SK-N-SH treated with all-trans-retinoic acid at 6 μM for 48 hours (cell line): ENCODE measurements at regions not wholly inside any gene's neighbourhood (a gene's known extent, or its start where the extent isn't known, plus 50 kb on each side); places are given as distances from the start of the nearest gene placed in this dataset.

ENCODE experiments used
- ATAC-seq: fragments of 200-7000 bp; cut with Tn5 transposase; 3 replicates; pipeline ENCODE4 v1.9.1; 2020; ENCODE audit warnings: mild to moderate bottlenecking, moderate library complexity
- ARNTL ChIP-seq: fragments of 450-650 bp; formaldehyde crosslinking; IDR thresholded peaks from 2 replicates; pipeline ENCODE4 v1.5.0; 2020; ENCODE audit warnings: low read depth, mild to moderate bottlenecking, moderate library complexity, borderline replicate concordance
- BACH2 ChIP-seq: fragments of 250-450 bp; sonication (Bioruptor Pico); IDR thresholded peaks from 2 replicates; pipeline ENCODE4 v1.9.0; 2021; ENCODE audit warnings: mild to moderate bottlenecking, borderline replicate concordance
- CSDC2 ChIP-seq: fragments of 250-450 bp; sonication (Bioruptor Pico); IDR thresholded peaks from 2 replicates; pipeline ENCODE4 v1.5.0; 2020; ENCODE audit warnings: mild to moderate bottlenecking, moderate library complexity
- ESRRG ChIP-seq: fragments of 250-450 bp; sonication (Bioruptor Pico); IDR thresholded peaks from 2 replicates; pipeline ENCODE4 v1.6.1; 2021; ENCODE audit warnings: mild to moderate bottlenecking
- GLIS3 ChIP-seq: fragments of 250-450 bp; sonication (Bioruptor Pico); IDR thresholded peaks from 2 replicates; pipeline ENCODE4 v1.5.0; 2020; ENCODE audit warnings: mild to moderate bottlenecking, moderate library complexity
- ISL1 ChIP-seq: fragments of 250-450 bp; sonication (Bioruptor Pico); IDR thresholded peaks from 2 replicates; pipeline ENCODE4 v2.1.2; 2022; ENCODE audit warnings: mild to moderate bottlenecking, moderate library complexity
- OSR1 ChIP-seq: fragments of 250-450 bp; sonication (Bioruptor Pico); IDR thresholded peaks from 2 replicates; pipeline ENCODE4 v1.8.0; 2022; ENCODE audit warnings: moderate library complexity, mild to moderate bottlenecking, inconsistent platforms
- PPARA ChIP-seq: fragments of 250-450 bp; sonication (Bioruptor Pico); IDR thresholded peaks from 2 replicates; pipeline ENCODE4 v1.5.0; 2020; ENCODE audit warnings: mild to moderate bottlenecking, borderline replicate concordance
- RARB ChIP-seq: fragments of 250-450 bp; sonication (Bioruptor Pico); IDR thresholded peaks from 2 replicates; pipeline ENCODE4 v1.8.0; 2021; ENCODE audit warnings: mild to moderate bottlenecking, moderate library complexity
- SNAI2 ChIP-seq: fragments of 250-450 bp; sonication (Bioruptor Pico); IDR thresholded peaks from 2 replicates; pipeline ENCODE4 v1.5.0; 2020; ENCODE audit warnings: mild to moderate bottlenecking, moderate library complexity
- TOX ChIP-seq: fragments of 250-450 bp; sonication (Bioruptor Pico); IDR thresholded peaks from 2 replicates; pipeline ENCODE4 v1.8.0; 2021; ENCODE audit warnings: mild to moderate bottlenecking, moderate library complexity, borderline replicate concordance
- TSHZ2 ChIP-seq: fragments of 250-450 bp; sonication (Bioruptor Pico); IDR thresholded peaks from 2 replicates; pipeline ENCODE4 v1.5.0; 2020; ENCODE audit warnings: mild to moderate bottlenecking, moderate library complexity
- ZC3H10 ChIP-seq: fragments of 250-450 bp; sonication (Bioruptor Pico); IDR thresholded peaks from 2 replicates; pipeline ENCODE4 v1.5.1; 2021; ENCODE audit warnings: mild to moderate bottlenecking, moderate library complexity
- ZFP3 ChIP-seq: fragments of 250-450 bp; sonication (Bioruptor Pico); IDR thresholded peaks from 2 replicates; pipeline ENCODE4 v1.5.0; 2020; ENCODE audit warnings: mild to moderate bottlenecking, moderate library complexity
- ZFP30 ChIP-seq: fragments of 450-650 bp; formaldehyde crosslinking; IDR thresholded peaks from 2 replicates; pipeline ENCODE4 v1.5.0; 2022; ENCODE audit warnings: mild to moderate bottlenecking, moderate library complexity
- ZNF565 ChIP-seq: fragments of 450-650 bp; formaldehyde crosslinking; conservative IDR thresholded peaks from 2 replicates; pipeline ENCODE4 v1.5.0; 2020; ENCODE audit warnings: low read depth, mild to moderate bottlenecking, moderate library complexity
- ZNF70 ChIP-seq: fragments of 450-650 bp; formaldehyde crosslinking; IDR thresholded peaks from 2 replicates; pipeline ENCODE4 v1.5.0; 2020; ENCODE audit warnings: mild to moderate bottlenecking, moderate library complexity
- ZNF8 ChIP-seq: fragments of 450-650 bp; formaldehyde crosslinking; IDR thresholded peaks from 2 replicates; pipeline ENCODE4 v1.5.0; 2020; ENCODE audit warnings: mild to moderate bottlenecking, moderate library complexity
- TF ChIP-seq, protein P1 (sequence below): fragments of 250-450 bp; sonication (Bioruptor Pico); IDR thresholded peaks from 2 replicates; pipeline ENCODE4 v1.5.1; 2021; ENCODE audit warnings: mild to moderate bottlenecking, moderate library complexity
- TF ChIP-seq, protein P2 (sequence below): fragments of 250-450 bp; sonication (Bioruptor Pico); IDR thresholded peaks from 2 replicates; pipeline ENCODE4 v1.5.1; 2020; ENCODE audit warnings: low read depth, mild to moderate bottlenecking, moderate library complexity
- TF ChIP-seq, protein P3 (sequence below): fragments of 250-450 bp; sonication (Bioruptor Pico); IDR thresholded peaks from 2 replicates; pipeline ENCODE4 v1.8.0; 2021; ENCODE audit warnings: low read depth, mild to moderate bottlenecking, moderate library complexity, borderline replicate concordance
- TF ChIP-seq, protein P4 (sequence below): fragments of 250-450 bp; sonication (Bioruptor Pico); IDR thresholded peaks from 2 replicates; pipeline ENCODE4 v1.8.0; 2020; ENCODE audit warnings: mild to moderate bottlenecking, moderate library complexity, borderline replicate concordance

GRCh38 chr9:14487547-14488185, 173.7 kb upstream of the NFIB start (continued):
- TF ChIP-seq, protein P1, sequence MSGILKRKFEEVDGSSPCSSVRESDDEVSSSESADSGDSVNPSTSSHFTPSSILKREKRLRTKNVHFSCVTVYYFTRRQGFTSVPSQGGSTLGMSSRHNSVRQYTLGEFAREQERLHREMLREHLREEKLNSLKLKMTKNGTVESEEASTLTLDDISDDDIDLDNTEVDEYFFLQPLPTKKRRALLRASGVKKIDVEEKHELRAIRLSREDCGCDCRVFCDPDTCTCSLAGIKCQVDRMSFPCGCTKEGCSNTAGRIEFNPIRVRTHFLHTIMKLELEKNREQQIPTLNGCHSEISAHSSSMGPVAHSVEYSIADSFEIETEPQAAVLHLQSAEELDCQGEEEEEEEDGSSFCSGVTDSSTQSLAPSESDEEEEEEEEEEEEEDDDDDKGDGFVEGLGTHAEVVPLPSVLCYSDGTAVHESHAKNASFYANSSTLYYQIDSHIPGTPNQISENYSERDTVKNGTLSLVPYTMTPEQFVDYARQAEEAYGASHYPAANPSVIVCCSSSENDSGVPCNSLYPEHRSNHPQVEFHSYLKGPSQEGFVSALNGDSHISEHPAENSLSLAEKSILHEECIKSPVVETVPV (CRISPR knock-in tag) = no peak
- TF ChIP-seq ZNF70 (CRISPR knock-in tag) = no peak
- no peak for TF ChIP-seq TOX
- no peak for TF ChIP-seq CSDC2 (CRISPR knock-in tag)
- no peak for TF ChIP-seq ISL1 (CRISPR knock-in tag)
- TF ChIP-seq ZNF565 = no peak
- TF ChIP-seq, all 23 proteins: peak for 0

DNA sequence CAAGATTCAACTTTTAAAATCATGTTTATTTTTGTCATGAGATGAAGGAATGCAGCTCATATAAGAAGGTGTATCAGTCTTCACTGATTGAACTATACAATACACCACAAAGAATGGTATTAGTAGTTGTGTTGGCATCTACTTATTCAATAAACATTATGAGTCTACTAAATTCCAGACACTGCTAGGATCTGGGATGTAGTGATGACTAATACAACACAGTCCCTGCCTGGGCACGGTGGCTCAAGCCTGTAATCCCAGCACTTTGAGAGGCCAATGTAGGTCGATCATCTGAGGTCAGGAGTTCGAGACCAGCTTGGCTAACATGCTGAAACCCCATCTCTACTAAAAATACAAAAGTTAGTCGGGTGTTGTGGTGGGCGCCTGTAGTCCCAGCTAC, 171.4 kb upstream of the NFIB start:
- TF ChIP-seq ZFP30 (no peak), RARB (CRISPR knock-in tag) (no peak), TSHZ2 (CRISPR knock-in tag) (no peak), BACH2 (CRISPR knock-in tag) (no peak), CSDC2 (CRISPR knock-in tag) (no peak), PPARA (CRISPR knock-in tag) (no peak), ZC3H10 (CRISPR knock-in tag) (no peak), ARNTL (CRISPR knock-in tag) (no peak), OSR1 (CRISPR knock-in tag) (no peak), GLIS3 (no peak), ZNF8 (no peak), ZNF565 (no peak), SNAI2 (no peak), TOX (no peak), ESRRG (CRISPR knock-in tag) (no peak)
- TF ChIP-seq, protein P2, sequence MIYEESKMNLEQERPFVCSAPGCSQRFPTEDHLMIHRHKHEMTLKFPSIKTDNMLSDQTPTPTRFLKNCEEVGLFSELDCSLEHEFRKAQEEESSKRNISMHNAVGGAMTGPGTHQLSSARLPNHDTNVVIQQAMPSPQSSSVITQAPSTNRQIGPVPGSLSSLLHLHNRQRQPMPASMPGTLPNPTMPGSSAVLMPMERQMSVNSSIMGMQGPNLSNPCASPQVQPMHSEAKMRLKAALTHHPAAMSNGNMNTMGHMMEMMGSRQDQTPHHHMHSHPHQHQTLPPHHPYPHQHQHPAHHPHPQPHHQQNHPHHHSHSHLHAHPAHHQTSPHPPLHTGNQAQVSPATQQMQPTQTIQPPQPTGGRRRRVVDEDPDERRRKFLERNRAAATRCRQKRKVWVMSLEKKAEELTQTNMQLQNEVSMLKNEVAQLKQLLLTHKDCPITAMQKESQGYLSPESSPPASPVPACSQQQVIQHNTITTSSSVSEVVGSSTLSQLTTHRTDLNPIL (CRISPR knock-in tag) = no peak
- TF ChIP-seq, protein P3, sequence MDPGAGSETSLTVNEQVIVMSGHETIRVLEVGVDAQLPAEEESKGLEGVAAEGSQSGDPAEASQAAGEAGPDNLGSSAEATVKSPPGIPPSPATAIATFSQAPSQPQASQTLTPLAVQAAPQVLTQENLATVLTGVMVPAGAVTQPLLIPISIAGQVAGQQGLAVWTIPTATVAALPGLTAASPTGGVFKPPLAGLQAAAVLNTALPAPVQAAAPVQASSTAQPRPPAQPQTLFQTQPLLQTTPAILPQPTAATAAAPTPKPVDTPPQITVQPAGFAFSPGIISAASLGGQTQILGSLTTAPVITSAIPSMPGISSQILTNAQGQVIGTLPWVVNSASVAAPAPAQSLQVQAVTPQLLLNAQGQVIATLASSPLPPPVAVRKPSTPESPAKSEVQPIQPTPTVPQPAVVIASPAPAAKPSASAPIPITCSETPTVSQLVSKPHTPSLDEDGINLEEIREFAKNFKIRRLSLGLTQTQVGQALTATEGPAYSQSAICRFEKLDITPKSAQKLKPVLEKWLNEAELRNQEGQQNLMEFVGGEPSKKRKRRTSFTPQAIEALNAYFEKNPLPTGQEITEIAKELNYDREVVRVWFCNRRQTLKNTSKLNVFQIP (CRISPR knock-in tag) = no peak
- TF ChIP-seq, protein P4, sequence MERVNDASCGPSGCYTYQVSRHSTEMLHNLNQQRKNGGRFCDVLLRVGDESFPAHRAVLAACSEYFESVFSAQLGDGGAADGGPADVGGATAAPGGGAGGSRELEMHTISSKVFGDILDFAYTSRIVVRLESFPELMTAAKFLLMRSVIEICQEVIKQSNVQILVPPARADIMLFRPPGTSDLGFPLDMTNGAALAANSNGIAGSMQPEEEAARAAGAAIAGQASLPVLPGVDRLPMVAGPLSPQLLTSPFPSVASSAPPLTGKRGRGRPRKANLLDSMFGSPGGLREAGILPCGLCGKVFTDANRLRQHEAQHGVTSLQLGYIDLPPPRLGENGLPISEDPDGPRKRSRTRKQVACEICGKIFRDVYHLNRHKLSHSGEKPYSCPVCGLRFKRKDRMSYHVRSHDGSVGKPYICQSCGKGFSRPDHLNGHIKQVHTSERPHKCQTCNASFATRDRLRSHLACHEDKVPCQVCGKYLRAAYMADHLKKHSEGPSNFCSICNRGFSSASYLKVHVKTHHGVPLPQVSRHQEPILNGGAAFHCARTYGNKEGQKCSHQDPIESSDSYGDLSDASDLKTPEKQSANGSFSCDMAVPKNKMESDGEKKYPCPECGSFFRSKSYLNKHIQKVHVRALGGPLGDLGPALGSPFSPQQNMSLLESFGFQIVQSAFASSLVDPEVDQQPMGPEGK = no peak
- no peak for ATAC-seq

GRCh38 chr9:14482856-14483255, 168.9 kb upstream of the NFIB start:
- TF ChIP-seq RARB (CRISPR knock-in tag) (no peak), SNAI2 (no peak), ISL1 (CRISPR knock-in tag) (no peak), ZFP3 (CRISPR knock-in tag) (no peak), ZNF8 (no peak), ZNF70 (CRISPR knock-in tag) (no peak), ESRRG (CRISPR knock-in tag) (no peak), ARNTL (CRISPR knock-in tag) (no peak), TOX (no peak), OSR1 (CRISPR knock-in tag) (no peak)
- TF ChIP-seq, protein P3 (CRISPR knock-in tag) = no peak
- no peak for ATAC-seq
